GM21390 (cell line): ENCODE measurements at regions not wholly inside any gene's neighbourhood (a gene's known extent, or its start where the extent isn't known, plus 50 kb on each side); places are given as distances from the start of the nearest gene placed in this dataset.
A peak's percentile ranks its signal among the peaks of the same experiment; 100 is the strongest.
"Not testable (repeated sequence)": the region's sequence is repeated elsewhere in the genome, so short reads cannot be mapped to it uniquely, and the experiment has no call there.

Experiments
- ATAC-seq: cut with Tn5 transposase; IDR thresholded peaks from one replicate; pipeline ENCODE4 v1.9.1; 2021; ENCODE audit not compliant: unreplicated experiment

- ATAC-seq: no peak
Measured at GRCh38 chr3:31179768-31180167, 285.3 kb upstream of the GADL1 start.

GRCh38 chr3:31180274-31180673 is 285.8 kb upstream of the GADL1 start:
- ATAC-seq: no peak

GRCh38 chr3:31181661-31182060 is 287.2 kb upstream of the GADL1 start:
- no peak for ATAC-seq

GRCh38 chr3:31182661-31183060 is 288.2 kb upstream of the GADL1 start:
- no peak for ATAC-seq

- ATAC-seq: no peak
Measured at GRCh38 chr3:31184261-31185061, 290.0 kb upstream of the GADL1 start.

- ATAC-seq: no peak
Measured at GRCh38 chr3:31185062-31185357, 290.5 kb upstream of the GADL1 start.

GRCh38 chr3:31186041-31186440 is 291.6 kb upstream of the GADL1 start:
- no peak for ATAC-seq

GRCh38 chr3:31187380-31187779 is 292.9 kb upstream of the GADL1 start:
- no peak for ATAC-seq

- no peak for ATAC-seq
Measured at GRCh38 chr3:31188112-31188511, 293.7 kb upstream of the GADL1 start.

- ATAC-seq: no peak
Measured at GRCh38 chr3:31189330-31189729, 294.9 kb upstream of the GADL1 start.

- no peak for ATAC-seq
Measured at GRCh38 chr3:31189971-31190370, 295.5 kb upstream of the GADL1 start.

- no peak for ATAC-seq
Measured at GRCh38 chr3:31191354-31191753, 296.9 kb upstream of the GADL1 start.

- ATAC-seq: no peak
Measured at GRCh38 chr3:31193429-31193828, 299.0 kb upstream of the GADL1 start.

GRCh38 chr3:31193871-31194270 is 299.4 kb upstream of the GADL1 start:
- ATAC-seq: no peak

GRCh38 chr3:31196261-31196660 is 301.8 kb upstream of the GADL1 start:
- no peak for ATAC-seq

- no peak for ATAC-seq
Measured at GRCh38 chr3:31196881-31197364, 302.5 kb upstream of the GADL1 start.

- no peak for ATAC-seq
Measured at GRCh38 chr3:31197941-31198340, 303.5 kb upstream of the GADL1 start.

GRCh38 chr3:31198890-31199289 is 304.4 kb upstream of the GADL1 start:
- no peak for ATAC-seq

GRCh38 chr3:31203960-31204795 is 309.7 kb upstream of the GADL1 start:
- no peak for ATAC-seq

GRCh38 chr3:31204796-31205056 is 310.3 kb upstream of the GADL1 start:
- not testable (repeated sequence) for ATAC-seq

- no peak for ATAC-seq
Measured at GRCh38 chr3:31210068-31210645, 315.7 kb upstream of the GADL1 start.

GRCh38 chr3:31213869-31214486 is 318.7 kb upstream of the STT3B start:
- peak; percentile 80 for ATAC-seq
